ENCODE measurements at regions not wholly inside any gene's neighbourhood (a gene's known extent, or its start where the extent isn't known, plus 50 kb on each side); places are given as distances from the start of the nearest gene placed in this dataset.

GRCh38 chr3:40731445-40731844 lies 206.7 kb downstream of the ZNF621 start:
- no peak for TF ChIP-seq CTCF (IDR thresholded peaks at IDR 0.05)
- intact Hi-C loops (cut with DNase I): no loop called here
- H3K4me3 ChIP-seq: no peak overlapping the region
- no peaks in the 10 kb centered on the region for H3K36me3 ChIP-seq
- no peaks in the 10 kb centered on the region for H3K27me3 ChIP-seq
- peaks cover 0 to 30% of the 10 kb centered on the region in 2 donors for H3K9me3 ChIP-seq
- no peak for DNase-seq
- no peaks in the 10 kb centered on the region for H3K4me1 ChIP-seq
- H3K27ac ChIP-seq: no peak overlapping the region
- ATAC-seq: no peak

GRCh38 chr3:40736943-40737342 lies 212.2 kb downstream of the ZNF621 start:
- no peaks in the 10 kb centered on the region for H3K4me1 ChIP-seq
- DNase-seq (no peak), ATAC-seq (no peak)
- no peaks in the 10 kb centered on the region for H3K36me3 ChIP-seq
- H3K4me3 ChIP-seq: no peak overlapping the region
- H3K9me3 ChIP-seq: peaks cover 0 to 5% of the 10 kb centered on the region in 2 donors
- intact Hi-C loops (cut with DNase I): no loop called here
- no peak overlapping the region for H3K27ac ChIP-seq
- TF ChIP-seq CTCF (IDR thresholded peaks at IDR 0.05): no peak
- no peaks in the 10 kb centered on the region for H3K27me3 ChIP-seq

GRCh38 chr3:40737343-40737742 lies 212.6 kb downstream of the ZNF621 start:
- TF ChIP-seq CTCF (IDR thresholded peaks at IDR 0.05): no peak
- Histone ChIP-seq H3K27ac (no peak overlapping the region), H3K9me3 (peaks cover 0 to under 1% of the 10 kb centered on the region in 2 donors), H3K4me1 (no peaks in the 10 kb centered on the region), H3K36me3 (no peaks in the 10 kb centered on the region), H3K27me3 (no peaks in the 10 kb centered on the region), H3K4me3 (no peak overlapping the region)
- intact Hi-C loops (cut with DNase I): no loop called here
- ATAC-seq (no peak), DNase-seq (no peak)

GRCh38 chr3:40739971-40740370 lies 215.2 kb downstream of the ZNF621 start:
- Histone ChIP-seq H3K27me3 (no peaks in the 10 kb centered on the region), H3K36me3 (no peaks in the 10 kb centered on the region), H3K4me3 (no peak overlapping the region), H3K9me3 (no peaks in the 10 kb centered on the region), H3K4me1 (no peaks in the 10 kb centered on the region), H3K27ac (no peak overlapping the region)
- intact Hi-C loops (cut with DNase I): no loop called here
- ATAC-seq (no peak), DNase-seq (no peak)
- no peak for TF ChIP-seq CTCF (IDR thresholded peaks at IDR 0.05)

- Histone ChIP-seq H3K9me3 (no peaks in the 10 kb centered on the region), H3K27ac (no peak overlapping the region), H3K4me1 (no peaks in the 10 kb centered on the region), H3K27me3 (no peaks in the 10 kb centered on the region), H3K4me3 (no peak overlapping the region), H3K36me3 (no peaks in the 10 kb centered on the region)
- ATAC-seq (peak; percentile 48), DNase-seq (peak in 2 of 4 donors; percentile 39 to 80)
- intact Hi-C loops (cut with DNase I): no loop called here
- no peak for TF ChIP-seq CTCF (IDR thresholded peaks at IDR 0.05)
These were observed 217.0 kb downstream of the ZNF621 start for GRCh38 chr3:40741729-40742128.

Data from left lung (tissue), 4 donors.